IMR-90 (cell line): ENCODE measurements at regions not wholly inside any gene's neighbourhood (a gene's known extent, or its start where the extent isn't known, plus 50 kb on each side); places are given as distances from the start of the nearest gene placed in this dataset.

Experiments used
- ATAC-seq: fragments of 200-7000 bp; cut with Tn5 transposase; 2 replicates; pipeline ENCODE4 v1.9.1; 2020; ENCODE audit warnings: low read depth, mild to moderate bottlenecking, moderate library complexity
- BruUV-seq: library from RNA; stranded (reverse); fragments of 400-500 nt; replicated peaks from 2 replicates; lab custom pipeline; 2021; lab: Mats Ljungman, UMichigan
- CTCF ChIA-PET: fragments of 300-600 bp; formaldehyde crosslinking; extraction: SDS; loops from one replicate; lab custom pipeline; 2021; ENCODE audit warnings: antibody characterized with exemption; lab: Yijun Ruan, JAX
- POLR2A ChIA-PET: fragments of 300-600 bp; sonication (Branson Sonifier 250); formaldehyde crosslinking; loops from one replicate; lab custom pipeline; 2022; ENCODE audit warnings: antibody characterized with exemption; ENCODE audit not compliant: unreplicated experiment; lab: Charles Lee
- DNase-seq: peaks from one replicate; pipeline ENCODE4 v3.0.0; 2013
- H2AFZ ChIP-seq: replicated peaks from 2 replicates; pipeline ENCODE3; 2013; ENCODE audit warnings: low read length, mild to moderate bottlenecking; ENCODE audit not compliant: poor library complexity
- H2AK5ac ChIP-seq: 2 replicates; pipeline ENCODE4 v1.6.1; 2013; ENCODE audit warnings: low read depth, low read length, inconsistent platforms
- H2AK9ac ChIP-seq: replicated peaks from 2 replicates; pipeline ENCODE3; 2013; ENCODE audit warnings: mild to moderate bottlenecking, low read depth, low read length, moderate library complexity; ENCODE audit not compliant: poor library complexity
- H2BK120ac ChIP-seq: 2 replicates; pipeline ENCODE4 v1.6.1; 2013; ENCODE audit warnings: low read depth, low read length, inconsistent platforms
- H2BK15ac ChIP-seq: 3 replicates; pipeline ENCODE4 v1.6.1; 2013; ENCODE audit warnings: low read depth, low read length, inconsistent platforms
- H2BK20ac ChIP-seq: 2 replicates; pipeline ENCODE4 v1.6.1; 2013; ENCODE audit warnings: low read depth, mild to moderate bottlenecking, inconsistent platforms, low read length, moderate library complexity
- H2BK5ac ChIP-seq: 2 replicates; pipeline ENCODE4 v1.6.1; 2013; ENCODE audit warnings: mild to moderate bottlenecking, low read depth, low read length, inconsistent platforms; ENCODE audit not compliant: poor library complexity, severe bottlenecking
- H3K14ac ChIP-seq: replicated peaks from 2 replicates; pipeline ENCODE4 v1.6.1; 2013; ENCODE audit warnings: low read depth, low read length, inconsistent platforms
- H3K18ac ChIP-seq: 2 replicates; pipeline ENCODE4 v1.6.1; 2013; ENCODE audit warnings: low read depth, low read length, control low read depth
- H3K23ac ChIP-seq: 2 replicates; pipeline ENCODE4 v1.6.1; 2013; ENCODE audit warnings: low read depth, low read length, inconsistent platforms
- H3K27ac ChIP-seq: 2 replicates; pipeline ENCODE4 v1.5.1; 2013; ENCODE audit warnings: mild to moderate bottlenecking, control low read depth, low read length; ENCODE audit not compliant: insufficient read depth
- H3K27me3 ChIP-seq: 2 replicates; pipeline ENCODE4 v1.6.1; 2013; ENCODE audit warnings: low read length; ENCODE audit not compliant: control insufficient read depth, insufficient read depth
- H3K36me3 ChIP-seq: 2 replicates; pipeline ENCODE4 v1.6.1; 2013; ENCODE audit warnings: low read length, mixed read lengths; ENCODE audit not compliant: control insufficient read depth, insufficient read depth
- H3K4ac ChIP-seq: 2 replicates; pipeline ENCODE4 v1.6.1; 2013; ENCODE audit warnings: low read depth, low read length, inconsistent platforms
- H3K4me1 ChIP-seq: 2 replicates; pipeline ENCODE4 v1.6.1; 2013; ENCODE audit warnings: low read length, mixed read lengths; ENCODE audit not compliant: control insufficient read depth, insufficient read depth
- H3K4me2 ChIP-seq: 2 replicates; pipeline ENCODE4 v1.6.1; 2013; ENCODE audit warnings: low read depth, mild to moderate bottlenecking, control low read depth, low read length, moderate library complexity
- H3K4me3 ChIP-seq: 2 replicates; pipeline ENCODE4 v1.5.1; 2013; ENCODE audit warnings: low read depth, mild to moderate bottlenecking, control low read depth, low read length, moderate library complexity; ENCODE audit not compliant: insufficient read depth
- H3K56ac ChIP-seq: 2 replicates; pipeline ENCODE4 v1.6.1; 2013; ENCODE audit warnings: low read length, inconsistent platforms; ENCODE audit not compliant: insufficient read depth; ENCODE audit errors: extremely low read depth
- H3K79me1 ChIP-seq, 2 experiments: 2 replicates each; pipeline ENCODE4 v1.6.1; 2013; ENCODE audit warnings: low read length in 2 of 2, inconsistent platforms in 1 of 2, low read depth in 1 of 2
- H3K9ac ChIP-seq: 2 replicates; pipeline ENCODE4 v1.6.1; 2013; ENCODE audit warnings: low read depth, low read length, control low read depth
- H3K9me1 ChIP-seq: 2 replicates; pipeline ENCODE4 v1.6.1; 2013; ENCODE audit warnings: low read length, inconsistent platforms; ENCODE audit not compliant: insufficient read depth
- H3K9me3 ChIP-seq: 2 replicates; pipeline ENCODE4 v1.6.1; 2013; ENCODE audit warnings: low read length; ENCODE audit not compliant: control insufficient read depth, insufficient read depth
- H4K20me1 ChIP-seq: 2 replicates; pipeline ENCODE4 v1.6.1; 2013; ENCODE audit warnings: low read length, inconsistent platforms; ENCODE audit not compliant: insufficient read depth
- H4K5ac ChIP-seq: 2 replicates; pipeline ENCODE4 v1.6.1; 2013; ENCODE audit warnings: mild to moderate bottlenecking, low read depth, low read length, control low read depth
- H4K8ac ChIP-seq, 2 experiments: 2 replicates each; pipeline ENCODE4 v1.6.1; 2013; ENCODE audit warnings: low read depth in 2 of 2, low read length in 2 of 2, control low read depth in 1 of 2, inconsistent platforms in 1 of 2
- H4K91ac ChIP-seq: 2 replicates; pipeline ENCODE4 v1.6.1; 2013; ENCODE audit warnings: low read depth, low read length, inconsistent platforms; ENCODE audit not compliant: insufficient read depth
- BHLHE40 ChIP-seq: fragments of 150-350 bp; IDR thresholded peaks from 2 replicates; pipeline ENCODE4 v1.6.1; 2016; ENCODE audit warnings: mild to moderate bottlenecking, low read depth, low read length
- CEBPB ChIP-seq: IDR thresholded peaks from 2 replicates; pipeline ENCODE4 v1.6.1; 2012; ENCODE audit warnings: low read depth, low read length, improper control_type of control experiment
- CHD1 ChIP-seq: IDR thresholded peaks from 2 replicates; pipeline ENCODE4 v1.6.1; 2012; ENCODE audit warnings: low read depth, low read length, improper control_type of control experiment
- FOS ChIP-seq: fragments of 150-350 bp; IDR thresholded peaks from 2 replicates; pipeline ENCODE4 v1.6.1; 2016; ENCODE audit warnings: low read depth, low read length
- MAFK ChIP-seq: IDR thresholded peaks from 2 replicates; pipeline ENCODE4 v1.6.1; 2012; ENCODE audit warnings: low read depth, low read length, improper control_type of control experiment
- MAZ ChIP-seq: IDR thresholded peaks from 2 replicates; pipeline ENCODE4 v1.6.1; 2012; ENCODE audit warnings: low read depth, mild to moderate bottlenecking, low read length, improper control_type of control experiment, moderate library complexity, borderline replicate concordance
- MXI1 ChIP-seq: IDR thresholded peaks from 2 replicates; pipeline ENCODE4 v1.6.1; 2012; ENCODE audit warnings: low read depth, mild to moderate bottlenecking, low read length, moderate library complexity, borderline replicate concordance
- NFE2L2 ChIP-seq: fragments of 150-350 bp; IDR thresholded peaks from 2 replicates; pipeline ENCODE4 v1.6.1; 2016; ENCODE audit warnings: low read depth, mild to moderate bottlenecking, low read length
- POLR2A ChIP-seq: IDR thresholded peaks from 2 replicates; pipeline ENCODE4 v1.6.1; 2012; ENCODE audit warnings: mild to moderate bottlenecking, low read depth, low read length
- RAD21 ChIP-seq: IDR thresholded peaks from 2 replicates; pipeline ENCODE4 v1.6.1; 2012; ENCODE audit warnings: low read length, improper control_type of control experiment
- RCOR1 ChIP-seq: IDR thresholded peaks from 2 replicates; pipeline ENCODE4 v1.6.1; 2012; ENCODE audit warnings: mild to moderate bottlenecking, low read length, improper control_type of control experiment; ENCODE audit not compliant: insufficient replicate concordance
- SMC3 ChIP-seq: fragments of 150-350 bp; IDR thresholded peaks from 2 replicates; pipeline ENCODE4 v1.6.1; 2016; ENCODE audit warnings: low read depth, mild to moderate bottlenecking, antibody characterized with exemption, low read length, moderate library complexity
- WGBS, 2 experiments: methylation state at CpG; one replicate each; pipeline versions ENCODE4 v1.1.5 to v1.1.7; 2013; ENCODE audit warnings: missing lambda C conversion rate in 2 of 2; ENCODE audit not compliant: insufficient read length in 1 of 2; ENCODE audit errors: extremely low coverage in 2 of 2; 5-methylcytosine and 5-hydroxymethylcytosine counted together
- dilution Hi-C: fragments of 300-500 bp; cut with HindIII; formaldehyde crosslinking; loops from one replicate; pipeline ENCODE4 v1.14.3; 2018; ENCODE audit warnings: low sequenced_read_pairs; ENCODE audit not compliant: unreplicated experiment
- in situ Hi-C: fragments of 300-500 bp; cut with MboI; formaldehyde crosslinking; loops from 3 replicates; pipeline ENCODE4 v1.14.3; 2019; ENCODE audit warnings: low sequenced_read_pairs, inconsistent platforms, mixed read lengths
- intact Hi-C: fragments of 100-400 bp; cut with micrococcal nuclease; formaldehyde crosslinking; loops from 2 replicates; pipeline ENCODE4 v1.10.0; 2022
- TF ChIP-seq, protein P1 (sequence below): fragments of 150-350 bp; IDR thresholded peaks from 2 replicates; pipeline ENCODE4 v1.6.1; 2016; ENCODE audit warnings: low read depth, mild to moderate bottlenecking, low read length, moderate library complexity, borderline replicate concordance
- TF ChIP-seq, protein P2 (sequence below): fragments of 150-350 bp; IDR thresholded peaks from 2 replicates; pipeline ENCODE4 v1.6.1; 2017; ENCODE audit warnings: mild to moderate bottlenecking, antibody characterized with exemption, low read length, low read depth
- TF ChIP-seq, protein P3 (sequence below): conservative IDR thresholded peaks from 2 replicates; pipeline ENCODE4 v1.5.1; 2012; ENCODE audit warnings: mild to moderate bottlenecking, low read depth, low read length, improper control_type of control experiment

DNA sequence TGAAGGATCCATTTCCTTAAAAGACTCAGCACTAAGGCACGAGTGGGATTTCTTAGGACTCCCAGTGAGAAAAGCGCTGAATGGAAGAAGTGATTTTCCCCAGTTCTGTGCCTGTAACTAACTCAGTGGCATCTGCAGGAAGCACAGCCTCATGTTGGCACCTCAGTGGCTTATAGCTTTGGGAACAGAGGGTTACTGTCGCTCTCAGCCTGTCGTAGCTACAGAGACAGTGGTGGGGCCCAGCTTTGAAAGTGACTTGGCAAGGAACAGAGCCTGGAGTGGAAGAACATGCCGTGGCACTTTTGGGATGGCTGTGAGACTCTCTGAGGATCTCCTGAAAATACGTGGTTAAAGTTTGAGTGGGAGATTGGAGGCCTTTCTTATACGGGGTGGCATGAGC is 242.4 kb upstream of the MYOCD start:
- CTCF ChIA-PET, result no interaction called here
- intact Hi-C loops, result no loop called here
- Histone ChIP-seq H4K91ac (0 out of 2 replicates have a peak overlapping the region, but pooled peaks have one; percentile 11), H2AK9ac (no peak overlapping the region), H3K4me2 (no peak overlapping the region), H3K23ac (no peak overlapping the region), H2BK120ac (peak overlapping the region; percentile 34; the same call in 1 of the 2 replicates), H3K36me3 (no peaks in the 10 kb centered on the region), H4K5ac (no peak overlapping the region), H3K18ac (no peak overlapping the region), H3K27ac (no peak overlapping the region), H3K56ac (no peak overlapping the region), H3K27me3 (no peaks in the 10 kb centered on the region), H3K9me3 (peaks cover 3% of the 10 kb centered on the region; the same call in 1 of the 2 replicates), H3K14ac (0 out of 2 replicates have a peak overlapping the region, but pooled peaks have one; percentile 45), H3K79me1 (no peaks in the 10 kb centered on the region), H3K4me1 (peaks cover 6% of the 10 kb centered on the region), H2AFZ (no peak overlapping the region), H4K8ac (no peak overlapping the region), H4K20me1 (no peaks in the 10 kb centered on the region), H3K9ac (no peak overlapping the region), H2BK5ac (no peak overlapping the region), H3K9me1 (peaks cover 11% of the 10 kb centered on the region), H3K4ac (peak overlapping the region; percentile 51; the same call in 1 of the 2 replicates), H3K4me3 (no peak overlapping the region), H2AK5ac (0 out of 2 replicates have a peak overlapping the region, but pooled peaks have one; percentile 70), H2BK15ac (no peak overlapping the region), H2BK20ac (peak overlapping the region; percentile 16; the same call in 1 of the 2 replicates)
- TF ChIP-seq SMC3 (no peak), RAD21 (no peak), NFE2L2 (no peak), CEBPB (no peak), FOS (no peak), MXI1 (no peak), MAZ (no peak), POLR2A (no peak), RCOR1 (no peak), BHLHE40 (no peak), CHD1 (no peak), MAFK (no peak)
- TF ChIP-seq, protein P1, sequence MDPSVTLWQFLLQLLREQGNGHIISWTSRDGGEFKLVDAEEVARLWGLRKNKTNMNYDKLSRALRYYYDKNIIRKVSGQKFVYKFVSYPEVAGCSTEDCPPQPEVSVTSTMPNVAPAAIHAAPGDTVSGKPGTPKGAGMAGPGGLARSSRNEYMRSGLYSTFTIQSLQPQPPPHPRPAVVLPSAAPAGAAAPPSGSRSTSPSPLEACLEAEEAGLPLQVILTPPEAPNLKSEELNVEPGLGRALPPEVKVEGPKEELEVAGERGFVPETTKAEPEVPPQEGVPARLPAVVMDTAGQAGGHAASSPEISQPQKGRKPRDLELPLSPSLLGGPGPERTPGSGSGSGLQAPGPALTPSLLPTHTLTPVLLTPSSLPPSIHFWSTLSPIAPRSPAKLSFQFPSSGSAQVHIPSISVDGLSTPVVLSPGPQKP, result no peak
- TF ChIP-seq, protein P2, sequence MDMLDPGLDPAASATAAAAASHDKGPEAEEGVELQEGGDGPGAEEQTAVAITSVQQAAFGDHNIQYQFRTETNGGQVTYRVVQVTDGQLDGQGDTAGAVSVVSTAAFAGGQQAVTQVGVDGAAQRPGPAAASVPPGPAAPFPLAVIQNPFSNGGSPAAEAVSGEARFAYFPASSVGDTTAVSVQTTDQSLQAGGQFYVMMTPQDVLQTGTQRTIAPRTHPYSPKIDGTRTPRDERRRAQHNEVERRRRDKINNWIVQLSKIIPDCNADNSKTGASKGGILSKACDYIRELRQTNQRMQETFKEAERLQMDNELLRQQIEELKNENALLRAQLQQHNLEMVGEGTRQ, result no peak
- TF ChIP-seq, protein P3, sequence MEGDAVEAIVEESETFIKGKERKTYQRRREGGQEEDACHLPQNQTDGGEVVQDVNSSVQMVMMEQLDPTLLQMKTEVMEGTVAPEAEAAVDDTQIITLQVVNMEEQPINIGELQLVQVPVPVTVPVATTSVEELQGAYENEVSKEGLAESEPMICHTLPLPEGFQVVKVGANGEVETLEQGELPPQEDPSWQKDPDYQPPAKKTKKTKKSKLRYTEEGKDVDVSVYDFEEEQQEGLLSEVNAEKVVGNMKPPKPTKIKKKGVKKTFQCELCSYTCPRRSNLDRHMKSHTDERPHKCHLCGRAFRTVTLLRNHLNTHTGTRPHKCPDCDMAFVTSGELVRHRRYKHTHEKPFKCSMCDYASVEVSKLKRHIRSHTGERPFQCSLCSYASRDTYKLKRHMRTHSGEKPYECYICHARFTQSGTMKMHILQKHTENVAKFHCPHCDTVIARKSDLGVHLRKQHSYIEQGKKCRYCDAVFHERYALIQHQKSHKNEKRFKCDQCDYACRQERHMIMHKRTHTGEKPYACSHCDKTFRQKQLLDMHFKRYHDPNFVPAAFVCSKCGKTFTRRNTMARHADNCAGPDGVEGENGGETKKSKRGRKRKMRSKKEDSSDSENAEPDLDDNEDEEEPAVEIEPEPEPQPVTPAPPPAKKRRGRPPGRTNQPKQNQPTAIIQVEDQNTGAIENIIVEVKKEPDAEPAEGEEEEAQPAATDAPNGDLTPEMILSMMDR, result no peak
- POLR2A ChIA-PET, result no interaction called here
- dilution Hi-C loops, result no loop called here
- DNase-seq (no peak), ATAC-seq (no peak)
- BruUV-seq, result no TSS peak
- 92% methylated on average over 3 of the region's 7 CpGs; no CpG with 5 or more reads in 1 of the 2 experiments for WGBS, 2 experiments
- in situ Hi-C loops, result no loop called here
